Endothelial cell of umbilical vein (primary cell): ENCODE measurements at regions not wholly inside any gene's neighbourhood (a gene's known extent, or its start where the extent isn't known, plus 50 kb on each side); places are given as distances from the start of the nearest gene placed in this dataset.

ENCODE experiments used
- BruUV-seq: library from RNA; stranded (reverse); fragments of 400-500 nt; replicated peaks from 2 replicates; lab custom pipeline; 2021; lab: Mats Ljungman, UMichigan
- CTCF ChIA-PET: fragments of 300-600, 350-600 bp; sonication (Branson Sonifier 250); formaldehyde crosslinking; loops from one replicate; lab custom pipeline; 2021; ENCODE audit warnings: antibody characterized with exemption, inconsistent platforms; lab: Charles Lee
- POLR2A ChIA-PET: fragments of 300-600, 350-600 bp; sonication (Branson Sonifier 250); formaldehyde crosslinking; loops from one replicate; lab custom pipeline; 2021; ENCODE audit warnings: antibody characterized with exemption, inconsistent platforms; lab: Charles Lee
- DNase-seq: peaks from one replicate; pipeline ENCODE4 v3.0.0-alpha.2; 2011; ENCODE audit warnings: low read depth, low spot score
- FAIRE-seq: peaks from 2 replicates; lab custom pipeline; 2011; peaks lifted over from hg19 to GRCh38; lab: Jason Lieb, UNC
- H2AFZ ChIP-seq: 2 replicates; pipeline ENCODE4 v1.6.0; 2012; ENCODE audit warnings: low read depth, low read length, control low read depth, inconsistent platforms
- H3K27ac ChIP-seq: 2 replicates; pipeline ENCODE4 v1.5.1; 2011; ENCODE audit warnings: low read depth, mild to moderate bottlenecking, control low read depth, low read length, moderate library complexity; ENCODE audit not compliant: insufficient read depth
- H3K27me3 ChIP-seq, 2 experiments: 2 replicates each; pipeline versions ENCODE4 v1.6.0 to v1.6.1; 2011; ENCODE audit warnings: low read length in 2 of 2, mixed read lengths in 1 of 2; ENCODE audit not compliant: control insufficient read depth in 2 of 2, insufficient read depth in 2 of 2
- H3K36me3 ChIP-seq, 2 experiments: 2 replicates in 1 of 2; 3 replicates in 1 of 2; pipeline ENCODE4 v1.5.1; 2011; ENCODE audit warnings: low read length in 2 of 2, mild to moderate bottlenecking in 1 of 2, moderate library complexity in 1 of 2; ENCODE audit not compliant: control insufficient read depth in 2 of 2, insufficient read depth in 2 of 2; ENCODE audit errors: extremely low read depth in 1 of 2
- H3K4me1 ChIP-seq: 3 replicates; pipeline ENCODE4 v1.5.1; 2011; ENCODE audit warnings: mild to moderate bottlenecking, low read length; ENCODE audit not compliant: control insufficient read depth, insufficient read depth; ENCODE audit errors: extremely low read depth
- H3K4me2 ChIP-seq: 2 replicates; pipeline ENCODE4 v1.6.1; 2011; ENCODE audit warnings: low read length, control low read depth, mixed read lengths; ENCODE audit not compliant: insufficient read depth
- H3K4me3 ChIP-seq, 3 experiments: fragments of 200-600 bp in 1 of 3; sonication (generic), shearing (Covaris generic) in 1 of 3; replicated peaks in 1 of 3; 2 replicates each; pipeline ENCODE4 v1.5.1; 2011 to 2016; ENCODE audit warnings: control low read depth in 3 of 3, low read length in 3 of 3, mild to moderate bottlenecking in 2 of 3, inconsistent platforms in 1 of 3, low read depth in 1 of 3, moderate library complexity in 1 of 3; ENCODE audit not compliant: insufficient read depth in 1 of 3
- H3K79me2 ChIP-seq: 2 replicates; pipeline ENCODE4 v1.6.0; 2012; ENCODE audit warnings: low read length, inconsistent platforms; ENCODE audit not compliant: control insufficient read depth, insufficient read depth
- H3K9ac ChIP-seq: replicated peaks from 2 replicates; pipeline ENCODE3; 2011; ENCODE audit warnings: low read length, control low read depth; ENCODE audit not compliant: insufficient read depth; ENCODE audit errors: extremely low read depth
- H3K9me1 ChIP-seq: replicated peaks from 3 replicates; pipeline ENCODE4 v1.6.0; 2011; ENCODE audit warnings: mild to moderate bottlenecking, low read length; ENCODE audit not compliant: control insufficient read depth, insufficient read depth; ENCODE audit errors: extremely low read depth
- H3K9me3 ChIP-seq: replicated peaks from 2 replicates; pipeline ENCODE4 v1.5.1; 2012; ENCODE audit warnings: low read length, inconsistent platforms; ENCODE audit not compliant: control insufficient read depth, insufficient read depth
- H4K20me1 ChIP-seq: replicated peaks from 2 replicates; pipeline ENCODE3; 2011; ENCODE audit warnings: mild to moderate bottlenecking, low read length; ENCODE audit not compliant: control insufficient read depth, insufficient read depth; ENCODE audit errors: extremely low read depth
- CTCF ChIP-seq, 2 donors: IDR thresholded peaks; 1 replicate in 1 of 2; 2 replicates in 1 of 2; pipeline ENCODE4 v1.5.1; 2011; ENCODE audit warnings: low read length in 2 of 2, mild to moderate bottlenecking in 2 of 2, moderate library complexity in 2 of 2, control low read depth in 1 of 2, inconsistent platforms in 1 of 2, low read depth in 1 of 2; ENCODE audit not compliant: insufficient read depth in 1 of 2; ENCODE audit errors: extremely low read depth in 1 of 2
- EZH2 ChIP-seq: IDR thresholded peaks from 2 replicates; pipeline ENCODE4 v1.6.1; 2012; ENCODE audit warnings: borderline replicate concordance, low read depth, mild to moderate bottlenecking, moderate library complexity, low read length, inconsistent platforms; ENCODE audit not compliant: severe bottlenecking
- FOS ChIP-seq: IDR thresholded peaks from 2 replicates; pipeline ENCODE4 v1.6.1; 2011; ENCODE audit warnings: mild to moderate bottlenecking, low read length, moderate library complexity, borderline replicate concordance; ENCODE audit not compliant: insufficient read depth
- GATA2 ChIP-seq: IDR thresholded peaks from 2 replicates; pipeline ENCODE4 v1.7.0; 2011; ENCODE audit warnings: low read depth, mild to moderate bottlenecking, moderate library complexity, mixed read lengths, low read length; ENCODE audit not compliant: insufficient read length, insufficient read depth
- JUN ChIP-seq: IDR thresholded peaks from 2 replicates; pipeline ENCODE4 v1.6.1; 2011; ENCODE audit warnings: borderline replicate concordance, low read depth; ENCODE audit not compliant: insufficient read length, insufficient read depth
- MAX ChIP-seq: IDR thresholded peaks from 2 replicates; pipeline ENCODE4 v1.6.1; 2011; ENCODE audit not compliant: insufficient read depth, insufficient read length
- MYC ChIP-seq: IDR thresholded peaks from one replicate; pipeline ENCODE4 v1.6.1; 2011; ENCODE audit warnings: mild to moderate bottlenecking, low read depth, low read length
- POLR2A ChIP-seq: IDR thresholded peaks from 2 replicates; pipeline ENCODE4 v1.6.1; 2012; ENCODE audit warnings: low read depth, mild to moderate bottlenecking, control low read depth, low read length
- POLR2AphosphoS5 ChIP-seq: IDR thresholded peaks from 2 replicates; pipeline ENCODE4 v1.6.1; 2012; ENCODE audit warnings: low read depth, mild to moderate bottlenecking, control low read depth, low read length, moderate library complexity; ENCODE audit not compliant: insufficient read depth
- dilution Hi-C: fragments of 300-500 bp; cut with MboI; formaldehyde crosslinking; loops from one replicate; pipeline ENCODE4 v1.15.0; 2019; ENCODE audit warnings: low sequenced_read_pairs; ENCODE audit not compliant: extremely low pct_ligation_motif_present
- intact Hi-C: fragments of 100-400 bp; cut with micrococcal nuclease; formaldehyde crosslinking; loops from one replicate; pipeline ENCODE4 v1.10.0; 2022

DNA sequence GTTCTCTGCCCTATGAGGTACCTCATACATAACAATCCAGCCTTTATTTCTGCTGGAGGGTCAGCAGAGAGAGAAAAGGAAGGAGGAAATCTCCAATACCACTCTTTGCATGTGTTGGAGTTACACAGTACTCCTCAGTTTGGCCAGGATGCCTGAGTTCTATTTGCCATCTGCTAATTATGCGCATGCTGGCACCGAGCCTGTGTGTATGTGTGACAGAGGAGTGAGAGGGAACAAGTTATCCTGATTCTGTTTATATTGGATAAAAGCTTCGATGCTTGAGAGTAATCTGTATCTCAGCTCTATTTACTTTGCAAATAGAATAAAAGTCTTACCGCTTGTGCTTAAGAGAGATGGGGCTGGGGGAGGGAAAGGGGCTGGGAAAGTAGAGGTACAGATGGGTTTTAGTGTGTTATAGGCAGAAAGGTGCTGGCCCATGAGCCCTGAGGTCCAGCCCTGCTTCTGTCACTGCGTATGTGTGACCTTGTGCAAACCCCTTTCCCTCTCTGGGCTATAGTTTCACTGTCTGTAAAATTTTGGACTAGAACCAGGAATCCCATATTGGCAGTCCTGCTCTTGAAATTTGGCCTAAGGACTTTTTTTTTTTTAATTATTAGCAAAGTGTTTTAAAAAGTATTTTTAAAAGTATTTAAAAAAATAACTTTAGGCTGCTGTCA lies 54.5 kb upstream of the PLXNA2 start:
- H2AFZ ChIP-seq: no peak overlapping the region
- H4K20me1 ChIP-seq: no peaks in the 10 kb centered on the region
- ChIA-PET CTCF (no interaction called here), POLR2A (no interaction called here)
- intact Hi-C loops (no loop called here), dilution Hi-C loops (no loop called here)
- no peak overlapping the region for H3K4me3 ChIP-seq
- no peaks in the 10 kb centered on the region for H3K79me2 ChIP-seq
- BruUV-seq: no TSS peak
- FAIRE-seq (no peak), DNase-seq (no peak)
- peaks cover 11 to 22% of the 10 kb centered on the region in 2 experiments for H3K27me3 ChIP-seq
- TF ChIP-seq FOS (no peak), MYC (no peak), POLR2A (no peak)
- no peaks in the 10 kb centered on the region for H3K36me3 ChIP-seq
- H3K9ac ChIP-seq: no peak overlapping the region
- H3K4me1 ChIP-seq: no peaks in the 10 kb centered on the region
- no peaks in the 10 kb centered on the region for H3K9me3 ChIP-seq
- no peak overlapping the region for H3K4me2 ChIP-seq
- no peak overlapping the region for H3K27ac ChIP-seq
- H3K9me1 ChIP-seq: no peaks in the 10 kb centered on the region

- no peak for FAIRE-seq
- Histone ChIP-seq H3K27ac (no peak overlapping the region), H3K9me3 (no peaks in the 10 kb centered on the region), H3K4me2 (no peak overlapping the region), H4K20me1 (no peaks in the 10 kb centered on the region), H3K4me1 (no peaks in the 10 kb centered on the region), H3K4me3 (no peak overlapping the region), H3K9me1 (no peaks in the 10 kb centered on the region), H3K36me3 (no peaks in the 10 kb centered on the region), H3K79me2 (no peaks in the 10 kb centered on the region), H3K27me3 (peaks cover 10 to 19% of the 10 kb centered on the region in 2 experiments), H3K9ac (no peak overlapping the region), H2AFZ (no peak overlapping the region)
- ChIA-PET CTCF (no interaction called here), POLR2A (no interaction called here)
- intact Hi-C loops (no loop called here), dilution Hi-C loops (no loop called here)
- TF ChIP-seq EZH2 (no peak), POLR2AphosphoS5 (no peak), FOS (no peak), CTCF (IDR thresholded peaks at IDR 0.05; ENCODE audit: extremely low read depth in 1 of 2, insufficient read depth in 1 of 2, low read depth in 1 of 2, low read length in 2 of 2) (no peak), JUN (no peak), MAX (no peak), GATA2 (no peak), MYC (no peak), POLR2A (no peak)
- BruUV-seq: no TSS peak
- no peak for DNase-seq
Observed at GRCh38 chr1:208300084-208300770, 56.0 kb upstream of the PLXNA2 start.
